ENCODE measurements at regions not wholly inside any gene's neighbourhood (a gene's known extent, or its start where the extent isn't known, plus 50 kb on each side); places are given as distances from the start of the nearest gene placed in this dataset.

DNA sequence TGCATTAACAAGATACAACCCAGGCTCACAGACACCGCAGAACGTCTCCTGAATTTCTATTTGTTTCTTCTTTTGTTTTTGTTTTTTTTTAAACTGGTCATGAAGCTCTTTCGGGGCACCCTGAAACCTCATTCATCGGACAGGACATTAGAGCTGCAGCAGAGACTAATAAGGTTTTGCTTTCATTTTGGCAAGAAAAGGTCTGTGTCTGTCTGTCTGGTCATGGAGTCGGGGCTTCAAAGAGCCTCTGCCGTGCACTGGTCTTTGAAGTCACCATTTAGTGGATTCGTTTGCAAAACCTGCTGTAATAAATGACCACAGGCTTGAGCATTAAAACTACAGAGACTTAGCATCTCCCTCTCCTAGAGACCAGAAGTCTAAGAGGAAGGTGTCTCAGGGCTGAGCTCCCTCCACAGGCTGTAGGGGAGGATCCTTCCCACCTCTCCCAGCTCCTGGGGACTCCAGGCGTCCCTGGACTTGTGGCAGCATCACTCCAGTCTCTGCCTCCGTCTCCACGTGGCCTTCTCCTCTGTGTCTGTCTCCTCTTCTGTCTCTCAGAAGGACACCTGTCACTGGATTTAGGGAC is 247.5 kb downstream of the CRLF2 start:
- TF ChIP-seq, protein P1, sequence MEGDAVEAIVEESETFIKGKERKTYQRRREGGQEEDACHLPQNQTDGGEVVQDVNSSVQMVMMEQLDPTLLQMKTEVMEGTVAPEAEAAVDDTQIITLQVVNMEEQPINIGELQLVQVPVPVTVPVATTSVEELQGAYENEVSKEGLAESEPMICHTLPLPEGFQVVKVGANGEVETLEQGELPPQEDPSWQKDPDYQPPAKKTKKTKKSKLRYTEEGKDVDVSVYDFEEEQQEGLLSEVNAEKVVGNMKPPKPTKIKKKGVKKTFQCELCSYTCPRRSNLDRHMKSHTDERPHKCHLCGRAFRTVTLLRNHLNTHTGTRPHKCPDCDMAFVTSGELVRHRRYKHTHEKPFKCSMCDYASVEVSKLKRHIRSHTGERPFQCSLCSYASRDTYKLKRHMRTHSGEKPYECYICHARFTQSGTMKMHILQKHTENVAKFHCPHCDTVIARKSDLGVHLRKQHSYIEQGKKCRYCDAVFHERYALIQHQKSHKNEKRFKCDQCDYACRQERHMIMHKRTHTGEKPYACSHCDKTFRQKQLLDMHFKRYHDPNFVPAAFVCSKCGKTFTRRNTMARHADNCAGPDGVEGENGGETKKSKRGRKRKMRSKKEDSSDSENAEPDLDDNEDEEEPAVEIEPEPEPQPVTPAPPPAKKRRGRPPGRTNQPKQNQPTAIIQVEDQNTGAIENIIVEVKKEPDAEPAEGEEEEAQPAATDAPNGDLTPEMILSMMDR (conservative IDR thresholded peaks at IDR 0.05 in 1 of 2, IDR thresholded peaks at IDR 0.05 in 1 of 2; ENCODE audit: extremely low read depth in 1 of 2, insufficient read depth in 1 of 2, low read depth in 1 of 2, low read length in 2 of 2), result no peak
- TF ChIP-seq EZH2 (IDR thresholded peaks at IDR 0.05; ENCODE audit: borderline replicate concordance, low read length), result no peak

Measured in mammary epithelial cell (primary cell).